Loucy (cell line): ENCODE measurements at regions not wholly inside any gene's neighbourhood (a gene's known extent, or its start where the extent isn't known, plus 50 kb on each side); places are given as distances from the start of the nearest gene placed in this dataset.

Source experiments
- H2AFZ ChIP-seq: fragments of 200-600 bp; sonication (generic); 2 replicates; pipeline ENCODE4 v1.6.0; 2016; ENCODE audit warnings: antibody characterized with exemption, mild to moderate bottlenecking, low read length, moderate library complexity
- H3F3A ChIP-seq: fragments of 200-600 bp; 2 replicates; pipeline ENCODE4 v1.6.0; 2016; ENCODE audit warnings: antibody characterized with exemption, low read depth, mild to moderate bottlenecking
- H3K27me3 ChIP-seq: fragments of 200-600 bp; sonication (generic); 2 replicates; pipeline ENCODE4 v1.6.1; 2014; ENCODE audit warnings: low read length, mild to moderate bottlenecking; ENCODE audit not compliant: insufficient read depth, poor library complexity, severe bottlenecking
- H3K36me3 ChIP-seq: fragments of 200-600 bp; sonication (generic); 2 replicates; pipeline ENCODE4 v1.6.1; 2016; ENCODE audit warnings: low read length; ENCODE audit not compliant: insufficient read depth
- H3K4me1 ChIP-seq: fragments of 200-600 bp; sonication (generic); 2 replicates; pipeline ENCODE4 v1.5.1; 2014; ENCODE audit warnings: low read length, mild to moderate bottlenecking; ENCODE audit not compliant: insufficient read depth, poor library complexity, severe bottlenecking
- H3K4me2 ChIP-seq: fragments of 200-600 bp; sonication (generic); 2 replicates; pipeline ENCODE4 v1.6.0; 2014; ENCODE audit warnings: antibody characterized with exemption, low read length, low read depth, mild to moderate bottlenecking; ENCODE audit not compliant: poor library complexity, severe bottlenecking
- H3K4me3 ChIP-seq: fragments of 200-600 bp; sonication (generic); 2 replicates; pipeline ENCODE4 v1.5.1; 2014; ENCODE audit warnings: low read length, mild to moderate bottlenecking, mixed read lengths; ENCODE audit not compliant: poor library complexity, severe bottlenecking
- H3K79me2 ChIP-seq: fragments of 200-600 bp; sonication (generic); 2 replicates; pipeline ENCODE4 v1.6.1; 2014; ENCODE audit warnings: low read length; ENCODE audit not compliant: insufficient read depth
- H3K9ac ChIP-seq: fragments of 200-600 bp; sonication (generic); 2 replicates; pipeline ENCODE4 v1.6.0; 2014; ENCODE audit warnings: mild to moderate bottlenecking, low read depth, low read length, moderate library complexity; ENCODE audit not compliant: poor library complexity, severe bottlenecking
- H3K9me2 ChIP-seq: fragments of 200-600 bp; sonication (generic); replicated peaks from 2 replicates; pipeline ENCODE4 v1.6.1; 2016; ENCODE audit warnings: low read depth, low read length, mixed read lengths
- H3K9me3 ChIP-seq: fragments of 200-600 bp; sonication (generic); 2 replicates; pipeline ENCODE4 v1.6.1; 2014; ENCODE audit warnings: mild to moderate bottlenecking, antibody characterized with exemption, low read length, low read depth; ENCODE audit not compliant: insufficient read depth
- H4K20me1 ChIP-seq: fragments of 200-600 bp; sonication (generic); 2 replicates; pipeline ENCODE4 v1.6.0; 2014; ENCODE audit warnings: antibody characterized with exemption, low read length, mild to moderate bottlenecking; ENCODE audit not compliant: insufficient read depth, poor library complexity, severe bottlenecking
- EZH2phosphoT487 ChIP-seq: fragments of 200-600 bp; IDR thresholded peaks from 2 replicates; pipeline ENCODE4 v1.6.1; 2018; ENCODE audit warnings: antibody characterized with exemption, mild to moderate bottlenecking, moderate library complexity, borderline replicate concordance
- TF ChIP-seq, protein P1 (sequence below): fragments of 200-600 bp; sonication (generic); conservative IDR thresholded peaks from 2 replicates; pipeline ENCODE4 v1.5.1; 2014; ENCODE audit warnings: mild to moderate bottlenecking, antibody characterized with exemption, low read length

DNA sequence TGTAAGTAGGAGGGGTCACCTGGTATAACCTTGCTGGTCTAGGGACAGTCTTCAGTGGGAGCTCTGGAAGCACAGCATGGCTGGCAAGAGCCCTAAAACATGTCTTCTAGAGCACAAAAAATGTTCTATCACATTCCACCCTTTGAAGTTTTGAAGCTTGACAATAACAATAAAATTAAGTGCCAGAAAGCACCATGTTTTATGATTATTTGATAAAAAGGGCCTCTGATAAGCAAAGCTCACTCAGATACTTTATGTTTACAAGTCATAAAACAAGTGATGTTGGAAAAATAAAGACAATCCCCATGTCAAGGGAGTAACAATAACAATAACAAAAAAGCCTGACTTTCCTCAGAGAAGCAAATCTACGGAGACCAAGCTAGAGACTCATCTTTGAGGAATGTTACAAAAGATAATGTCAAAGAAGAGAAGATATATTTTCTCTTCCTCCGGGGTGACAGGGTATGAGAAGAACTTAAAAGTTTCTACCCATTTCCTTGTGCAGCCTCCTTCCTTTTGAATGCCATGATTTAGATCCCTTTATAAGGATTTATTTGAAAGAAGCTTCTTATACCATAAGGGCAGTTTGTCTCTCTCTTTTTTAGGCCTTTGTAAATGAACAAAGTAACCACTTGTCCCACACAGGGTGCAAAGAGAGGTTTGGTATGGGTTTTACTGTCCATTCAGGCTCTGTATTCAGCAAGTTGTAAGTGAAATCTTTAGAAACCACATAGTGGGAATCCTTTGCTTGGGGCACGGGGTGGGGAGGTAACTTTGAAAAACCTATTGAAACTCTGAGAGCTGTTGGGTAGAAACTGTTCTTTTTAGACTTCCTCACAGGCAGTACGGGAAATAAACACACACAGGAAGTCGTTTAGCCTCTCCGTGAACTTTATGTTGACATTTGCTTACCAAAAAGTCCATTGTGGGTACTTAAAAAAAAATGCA, 109.6 kb upstream of the RBMS3 start:
- H3F3A ChIP-seq = no peaks in the 10 kb centered on the region
- H3K36me3 ChIP-seq = no peaks in the 10 kb centered on the region
- H3K27me3 ChIP-seq = no peaks in the 10 kb centered on the region
- no peaks in the 10 kb centered on the region for H3K9me3 ChIP-seq
- no peaks in the 10 kb centered on the region for H4K20me1 ChIP-seq
- no peaks in the 10 kb centered on the region for H3K79me2 ChIP-seq
- H3K4me3 ChIP-seq = no peak overlapping the region
- peak overlapping the region; percentile 72 for H2AFZ ChIP-seq
- peak overlapping the region; percentile 19 for H3K4me2 ChIP-seq
- H3K4me1 ChIP-seq = peaks cover 12% of the 10 kb centered on the region
- TF ChIP-seq EZH2phosphoT487 = no peak
- TF ChIP-seq, protein P1, sequence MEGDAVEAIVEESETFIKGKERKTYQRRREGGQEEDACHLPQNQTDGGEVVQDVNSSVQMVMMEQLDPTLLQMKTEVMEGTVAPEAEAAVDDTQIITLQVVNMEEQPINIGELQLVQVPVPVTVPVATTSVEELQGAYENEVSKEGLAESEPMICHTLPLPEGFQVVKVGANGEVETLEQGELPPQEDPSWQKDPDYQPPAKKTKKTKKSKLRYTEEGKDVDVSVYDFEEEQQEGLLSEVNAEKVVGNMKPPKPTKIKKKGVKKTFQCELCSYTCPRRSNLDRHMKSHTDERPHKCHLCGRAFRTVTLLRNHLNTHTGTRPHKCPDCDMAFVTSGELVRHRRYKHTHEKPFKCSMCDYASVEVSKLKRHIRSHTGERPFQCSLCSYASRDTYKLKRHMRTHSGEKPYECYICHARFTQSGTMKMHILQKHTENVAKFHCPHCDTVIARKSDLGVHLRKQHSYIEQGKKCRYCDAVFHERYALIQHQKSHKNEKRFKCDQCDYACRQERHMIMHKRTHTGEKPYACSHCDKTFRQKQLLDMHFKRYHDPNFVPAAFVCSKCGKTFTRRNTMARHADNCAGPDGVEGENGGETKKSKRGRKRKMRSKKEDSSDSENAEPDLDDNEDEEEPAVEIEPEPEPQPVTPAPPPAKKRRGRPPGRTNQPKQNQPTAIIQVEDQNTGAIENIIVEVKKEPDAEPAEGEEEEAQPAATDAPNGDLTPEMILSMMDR = no peak
- H3K9me2 ChIP-seq = no peaks in the 10 kb centered on the region
- H3K9ac ChIP-seq = no peak overlapping the region

DNA sequence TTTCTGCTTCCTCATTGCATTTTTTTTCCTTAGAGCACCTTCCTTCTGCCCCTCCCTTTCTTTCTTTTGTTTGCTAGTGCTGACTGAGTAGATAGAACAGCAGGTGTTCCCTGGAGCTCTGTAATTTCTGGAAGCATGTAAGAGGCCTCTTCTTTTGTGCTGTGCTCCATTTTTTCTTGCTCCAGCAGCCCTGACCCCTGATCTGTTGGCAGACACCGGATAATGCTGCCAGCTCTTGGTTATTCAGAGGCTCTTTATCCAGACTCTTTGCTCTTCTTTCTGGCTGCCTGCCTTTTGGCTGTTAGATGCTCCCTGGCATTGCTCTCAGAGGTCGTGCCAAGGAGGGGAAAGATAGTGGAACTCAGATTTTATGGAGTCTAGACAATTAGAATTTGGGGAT, 104.4 kb upstream of the RBMS3 start:
- Histone ChIP-seq H3K9me2 (no peaks in the 10 kb centered on the region), H3K9ac (no peak overlapping the region), H3F3A (no peaks in the 10 kb centered on the region), H4K20me1 (no peaks in the 10 kb centered on the region), H2AFZ (no peak overlapping the region), H3K27me3 (no peaks in the 10 kb centered on the region), H3K4me3 (no peak overlapping the region), H3K4me1 (peaks cover 7% of the 10 kb centered on the region), H3K9me3 (no peaks in the 10 kb centered on the region), H3K4me2 (no peak overlapping the region), H3K79me2 (no peaks in the 10 kb centered on the region), H3K36me3 (no peaks in the 10 kb centered on the region)
- TF ChIP-seq, protein P1 = no peak
- TF ChIP-seq EZH2phosphoT487 = no peak

DNA sequence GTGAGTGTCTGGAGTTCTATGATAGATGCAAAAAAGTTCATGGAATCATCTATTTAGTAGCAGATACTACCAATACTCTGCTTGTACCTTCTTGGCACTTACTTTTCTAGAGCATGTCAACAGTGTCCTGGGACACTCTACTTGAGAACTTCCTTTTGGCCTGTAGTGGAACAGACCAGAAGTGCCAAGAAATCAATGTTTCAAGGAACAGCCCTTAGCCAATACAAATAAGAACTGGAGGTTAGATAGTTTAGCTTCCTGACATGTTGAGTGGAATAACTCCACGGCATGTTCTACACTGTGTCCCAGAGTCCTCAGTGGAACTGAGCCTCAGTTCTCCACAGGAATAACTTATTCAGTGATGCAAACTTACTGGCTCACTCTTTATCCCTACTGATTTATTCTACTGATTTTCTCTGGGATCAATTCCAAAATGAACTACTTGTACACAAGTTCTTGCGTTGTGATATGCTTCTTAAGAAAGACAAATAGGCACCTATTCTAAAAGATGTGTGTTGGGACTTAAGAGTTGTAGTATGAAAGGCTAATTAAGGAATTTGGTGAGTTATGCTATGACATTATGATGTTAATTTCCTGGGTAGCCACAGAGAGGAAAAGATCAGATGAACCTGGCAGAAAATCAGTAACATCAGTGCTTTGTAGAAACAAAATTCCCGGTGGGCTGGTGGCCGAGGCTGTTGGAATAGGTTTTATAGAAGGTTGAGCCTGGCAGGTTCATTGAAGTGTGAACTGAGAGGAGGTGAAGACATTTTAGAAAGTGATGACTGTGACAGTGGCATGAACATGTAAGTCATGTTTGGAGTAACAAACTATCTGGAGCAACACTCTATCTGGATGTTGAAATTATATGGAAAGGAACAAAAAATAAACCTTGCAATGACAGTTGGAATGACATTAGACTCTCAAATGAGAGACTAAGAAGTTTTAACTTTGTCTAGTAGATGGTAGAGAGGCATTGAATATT, 101.8 kb upstream of the RBMS3 start:
- H3K4me1 ChIP-seq = no peaks in the 10 kb centered on the region
- H3K9me3 ChIP-seq = no peaks in the 10 kb centered on the region
- H3K4me3 ChIP-seq = no peak overlapping the region
- no peaks in the 10 kb centered on the region for H3F3A ChIP-seq
- no peaks in the 10 kb centered on the region for H3K9me2 ChIP-seq
- no peaks in the 10 kb centered on the region for H3K36me3 ChIP-seq
- TF ChIP-seq EZH2phosphoT487 = no peak
- TF ChIP-seq, protein P1 = no peak
- no peak overlapping the region for H3K9ac ChIP-seq
- H3K79me2 ChIP-seq = no peaks in the 10 kb centered on the region
- H3K27me3 ChIP-seq = no peaks in the 10 kb centered on the region
- no peaks in the 10 kb centered on the region for H4K20me1 ChIP-seq
- H2AFZ ChIP-seq = no peak overlapping the region
- no peak overlapping the region for H3K4me2 ChIP-seq
